ENCODE measurements at regions not wholly inside any gene's neighbourhood (a gene's known extent, or its start where the extent isn't known, plus 50 kb on each side); places are given as distances from the start of the nearest gene placed in this dataset.

DNA sequence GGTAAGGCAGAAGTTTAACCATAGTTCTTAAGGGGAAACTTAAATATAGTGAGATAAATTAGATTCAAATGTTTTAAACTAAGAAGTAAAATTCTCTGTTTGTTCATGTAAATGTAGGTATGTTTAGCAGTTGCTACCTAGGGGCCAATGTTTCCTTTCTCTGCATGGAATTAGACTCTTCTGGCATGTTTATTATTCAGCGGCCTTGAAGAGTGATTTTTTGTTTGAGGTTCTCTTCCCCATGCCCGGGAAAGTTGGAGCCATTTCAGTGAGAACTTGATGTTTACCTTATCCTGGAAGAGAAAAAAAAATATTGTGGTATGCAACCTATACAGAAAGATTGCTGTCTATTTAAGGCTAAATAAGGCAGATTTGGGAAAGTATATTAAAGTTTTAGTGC is 492.9 kb downstream of the KLF5 start:
- no peak for DNase-seq (ENCODE audit: low spot score)
- in situ Hi-C loops (cut with MboI; ENCODE audit: low pct_unique_long_range_greater_than_20kb, low sequenced_read_pairs, unreplicated experiment), result no loop called here
- TF ChIP-seq CTCF (IDR thresholded peaks at IDR 0.05; ENCODE audit: extremely low read depth, insufficient read depth, missing control alignments), result no peak

GRCh38 chr13:73549717-73550116 is 490.9 kb downstream of the KLF5 start:
- in situ Hi-C loops (cut with MboI; ENCODE audit: low pct_unique_long_range_greater_than_20kb, low sequenced_read_pairs, unreplicated experiment), result no loop called here
- no peak for TF ChIP-seq CTCF (IDR thresholded peaks at IDR 0.05; ENCODE audit: extremely low read depth, insufficient read depth, missing control alignments)
- DNase-seq (ENCODE audit: low spot score), result no peak

GRCh38 chr13:73548449-73548848 is 489.6 kb downstream of the KLF5 start:
- no peak for TF ChIP-seq CTCF (IDR thresholded peaks at IDR 0.05; ENCODE audit: extremely low read depth, insufficient read depth, missing control alignments)
- DNase-seq (ENCODE audit: low spot score), result no peak
- in situ Hi-C loops (cut with MboI; ENCODE audit: low pct_unique_long_range_greater_than_20kb, low sequenced_read_pairs, unreplicated experiment), result no loop called here

DNA sequence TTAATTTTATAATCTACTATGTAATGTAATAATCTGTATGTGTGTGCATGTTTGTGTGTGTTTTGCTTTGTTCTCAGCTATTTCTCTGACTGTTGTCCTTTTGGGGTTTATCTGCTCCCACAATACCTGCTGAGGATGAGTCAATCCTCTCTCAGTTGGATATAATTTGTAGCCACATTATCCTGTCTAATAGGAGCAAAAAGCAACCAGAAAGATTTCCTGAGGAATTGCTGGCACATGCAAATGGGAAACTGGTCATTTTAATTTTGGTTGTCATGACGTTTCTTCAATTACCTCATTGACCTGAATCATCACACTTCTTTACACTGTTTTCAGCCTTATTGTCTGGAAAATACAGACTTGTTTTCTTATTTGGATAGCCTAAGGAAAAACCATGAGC is 488.4 kb downstream of the KLF5 start:
- no peak for DNase-seq (ENCODE audit: low spot score)
- TF ChIP-seq CTCF (IDR thresholded peaks at IDR 0.05; ENCODE audit: extremely low read depth, insufficient read depth, missing control alignments), result no peak
- in situ Hi-C loops (cut with MboI; ENCODE audit: low pct_unique_long_range_greater_than_20kb, low sequenced_read_pairs, unreplicated experiment), result no loop called here

DNA sequence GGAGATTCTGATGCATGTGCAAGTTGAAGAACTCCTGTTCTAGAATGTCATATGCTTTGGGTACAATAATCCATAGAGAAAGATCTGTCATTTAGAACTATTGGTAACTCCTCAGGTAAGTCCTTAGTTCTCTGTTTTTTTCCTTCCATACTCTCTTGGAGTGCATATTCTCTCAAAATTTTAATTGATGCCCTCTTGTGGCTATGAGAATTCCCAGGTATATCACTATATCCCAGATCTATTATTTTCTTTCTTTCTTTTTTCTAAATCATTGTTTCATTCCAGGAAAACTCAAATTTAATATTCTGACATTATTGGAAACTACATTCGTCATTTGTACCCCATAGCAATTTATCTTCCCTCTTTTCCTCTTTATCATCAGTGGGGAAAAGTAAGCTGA is 485.4 kb downstream of the KLF5 start:
- in situ Hi-C loops (cut with MboI; ENCODE audit: low pct_unique_long_range_greater_than_20kb, low sequenced_read_pairs, unreplicated experiment), result no loop called here
- no peak for TF ChIP-seq CTCF (IDR thresholded peaks at IDR 0.05; ENCODE audit: extremely low read depth, insufficient read depth, missing control alignments)
- no peak for DNase-seq (ENCODE audit: low spot score)

DNA sequence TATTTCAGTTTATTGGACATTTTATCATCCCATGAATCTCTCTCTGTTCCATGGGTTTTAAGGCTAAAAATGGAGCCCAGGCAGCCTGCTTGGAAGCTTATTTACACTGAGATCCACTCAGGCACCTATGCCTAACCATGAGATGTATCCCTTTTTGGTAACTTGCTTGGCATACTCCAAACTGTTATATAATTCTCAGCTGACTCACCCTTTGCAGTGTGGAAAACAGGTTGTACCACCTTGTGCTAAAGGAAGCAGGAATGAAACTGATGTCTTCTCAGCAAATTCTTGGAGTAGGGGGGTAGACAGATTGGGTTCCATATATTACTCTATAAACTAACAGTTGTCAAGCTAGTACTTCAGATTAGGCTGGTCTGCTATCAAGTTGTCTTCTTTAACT is 483.6 kb downstream of the KLF5 start:
- no peak for TF ChIP-seq CTCF (IDR thresholded peaks at IDR 0.05; ENCODE audit: extremely low read depth, insufficient read depth, missing control alignments)
- DNase-seq (ENCODE audit: low spot score), result no peak
- in situ Hi-C loops (cut with MboI; ENCODE audit: low pct_unique_long_range_greater_than_20kb, low sequenced_read_pairs, unreplicated experiment), result no loop called here

DNA sequence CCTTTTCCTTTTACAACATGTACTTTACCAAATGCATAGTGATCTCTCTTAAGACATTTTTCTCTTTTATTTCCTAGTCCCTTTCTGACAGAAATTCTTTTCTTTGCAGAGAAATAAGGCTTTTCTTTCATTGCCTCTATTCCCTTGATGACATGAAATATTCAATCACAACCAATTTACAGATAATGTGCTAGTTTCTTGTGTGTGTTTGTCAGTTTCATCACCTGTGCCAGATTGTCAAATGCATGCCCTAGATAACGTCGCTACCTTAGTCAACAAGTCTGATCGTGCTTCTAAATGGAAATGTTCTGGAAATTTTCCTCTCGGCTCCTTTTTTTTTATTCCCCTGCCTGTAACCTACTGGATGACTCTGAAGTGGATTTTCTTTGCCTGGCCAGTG is 478.1 kb downstream of the KLF5 start:
- in situ Hi-C loops (cut with MboI; ENCODE audit: low pct_unique_long_range_greater_than_20kb, low sequenced_read_pairs, unreplicated experiment), result no loop called here
- no peak for DNase-seq (ENCODE audit: low spot score)
- TF ChIP-seq CTCF (IDR thresholded peaks at IDR 0.05; ENCODE audit: extremely low read depth, insufficient read depth, missing control alignments), result no peak
